GM19035 (cell line): ENCODE measurements at regions not wholly inside any gene's neighbourhood (a gene's known extent, or its start where the extent isn't known, plus 50 kb on each side); places are given as distances from the start of the nearest gene placed in this dataset.

ENCODE experiments used
- ATAC-seq: cut with Tn5 transposase; IDR thresholded peaks from one replicate; pipeline ENCODE4 v1.9.1; 2021; ENCODE audit not compliant: unreplicated experiment

- ATAC-seq: no peak
Observed at GRCh38 chr16:49081554-49081953, 200.1 kb downstream of the CBLN1 start.

GRCh38 chr16:49081086-49081485, 200.6 kb downstream of the CBLN1 start:
- no peak for ATAC-seq

GRCh38 chr16:49078571-49078970, 203.1 kb downstream of the CBLN1 start:
- ATAC-seq: no peak

- ATAC-seq: no peak
Observed at GRCh38 chr16:49078104-49078503, 203.5 kb downstream of the CBLN1 start.

- no peak for ATAC-seq
Observed at GRCh38 chr16:49075709-49076108, 205.9 kb downstream of the CBLN1 start.

GRCh38 chr16:49068224-49068623, 213.4 kb downstream of the CBLN1 start:
- ATAC-seq: no peak

GRCh38 chr16:49067776-49068175, 213.9 kb downstream of the CBLN1 start:
- no peak for ATAC-seq

- ATAC-seq: no peak
Observed at GRCh38 chr16:49061137-49061714, 220.4 kb downstream of the CBLN1 start.

GRCh38 chr16:49060728-49061127, 220.9 kb downstream of the CBLN1 start:
- no peak for ATAC-seq

GRCh38 chr16:49058382-49058781, 223.3 kb downstream of the CBLN1 start:
- ATAC-seq: no peak

- no peak for ATAC-seq
Observed at GRCh38 chr16:49057936-49058335, 223.7 kb downstream of the CBLN1 start.

GRCh38 chr16:49057391-49057790, 224.2 kb downstream of the CBLN1 start:
- no peak for ATAC-seq

- no peak for ATAC-seq
Observed at GRCh38 chr16:49056546-49056945, 225.1 kb downstream of the CBLN1 start.

- ATAC-seq: no peak
Observed at GRCh38 chr16:49055824-49056545, 225.7 kb downstream of the CBLN1 start.

GRCh38 chr16:49055291-49055690, 226.3 kb downstream of the CBLN1 start:
- no peak for ATAC-seq

- ATAC-seq: no peak
Observed at GRCh38 chr16:49054606-49055005, 227.0 kb downstream of the CBLN1 start.

- no peak for ATAC-seq
Observed at GRCh38 chr16:49052846-49053245, 228.8 kb downstream of the CBLN1 start.

GRCh38 chr16:49051576-49051975, 230.1 kb downstream of the CBLN1 start:
- ATAC-seq: no peak

GRCh38 chr16:49050607-49051006, 231.0 kb downstream of the CBLN1 start:
- no peak for ATAC-seq

- ATAC-seq: no peak
Observed at GRCh38 chr16:49049644-49050043, 232.0 kb downstream of the CBLN1 start.

- ATAC-seq: no peak
Observed at GRCh38 chr16:49049191-49049590, 232.4 kb downstream of the CBLN1 start.

- ATAC-seq: no peak
Observed at GRCh38 chr16:49048557-49048956, 233.1 kb downstream of the CBLN1 start.

- ATAC-seq: no peak
Observed at GRCh38 chr16:49036126-49036525, 245.5 kb downstream of the CBLN1 start.
